Endothelial cell of umbilical vein (primary cell): ENCODE measurements at regions not wholly inside any gene's neighbourhood (a gene's known extent, or its start where the extent isn't known, plus 50 kb on each side); places are given as distances from the start of the nearest gene placed in this dataset.

Source experiments
- BruUV-seq: library from RNA; stranded (reverse); fragments of 400-500 nt; replicated peaks from 2 replicates; lab custom pipeline; 2021; lab: Mats Ljungman, UMichigan
- CTCF ChIA-PET: fragments of 300-600, 350-600 bp; sonication (Branson Sonifier 250); formaldehyde crosslinking; loops from one replicate; lab custom pipeline; 2021; ENCODE audit warnings: antibody characterized with exemption, inconsistent platforms; lab: Charles Lee
- POLR2A ChIA-PET: fragments of 300-600, 350-600 bp; sonication (Branson Sonifier 250); formaldehyde crosslinking; loops from one replicate; lab custom pipeline; 2021; ENCODE audit warnings: antibody characterized with exemption, inconsistent platforms; lab: Charles Lee
- DNase-seq: peaks from one replicate; pipeline ENCODE4 v3.0.0-alpha.2; 2011; ENCODE audit warnings: low read depth, low spot score
- FAIRE-seq: peaks from 2 replicates; lab custom pipeline; 2011; peaks lifted over from hg19 to GRCh38; lab: Jason Lieb, UNC
- H2AFZ ChIP-seq: 2 replicates; pipeline ENCODE4 v1.6.0; 2012; ENCODE audit warnings: low read depth, low read length, control low read depth, inconsistent platforms
- H3K27ac ChIP-seq: 2 replicates; pipeline ENCODE4 v1.5.1; 2011; ENCODE audit warnings: low read depth, mild to moderate bottlenecking, control low read depth, low read length, moderate library complexity; ENCODE audit not compliant: insufficient read depth
- H3K27me3 ChIP-seq, 2 experiments: 2 replicates each; pipeline versions ENCODE4 v1.6.0 to v1.6.1; 2011; ENCODE audit warnings: low read length in 2 of 2, mixed read lengths in 1 of 2; ENCODE audit not compliant: control insufficient read depth in 2 of 2, insufficient read depth in 2 of 2
- H3K36me3 ChIP-seq, 2 experiments: 2 replicates in 1 of 2; 3 replicates in 1 of 2; pipeline ENCODE4 v1.5.1; 2011; ENCODE audit warnings: low read length in 2 of 2, mild to moderate bottlenecking in 1 of 2, moderate library complexity in 1 of 2; ENCODE audit not compliant: control insufficient read depth in 2 of 2, insufficient read depth in 2 of 2; ENCODE audit errors: extremely low read depth in 1 of 2
- H3K4me1 ChIP-seq: 3 replicates; pipeline ENCODE4 v1.5.1; 2011; ENCODE audit warnings: mild to moderate bottlenecking, low read length; ENCODE audit not compliant: control insufficient read depth, insufficient read depth; ENCODE audit errors: extremely low read depth
- H3K4me2 ChIP-seq: 2 replicates; pipeline ENCODE4 v1.6.1; 2011; ENCODE audit warnings: low read length, control low read depth, mixed read lengths; ENCODE audit not compliant: insufficient read depth
- H3K4me3 ChIP-seq, 3 experiments: fragments of 200-600 bp in 1 of 3; sonication (generic), shearing (Covaris generic) in 1 of 3; replicated peaks in 1 of 3; 2 replicates each; pipeline ENCODE4 v1.5.1; 2011 to 2016; ENCODE audit warnings: control low read depth in 3 of 3, low read length in 3 of 3, mild to moderate bottlenecking in 2 of 3, inconsistent platforms in 1 of 3, low read depth in 1 of 3, moderate library complexity in 1 of 3; ENCODE audit not compliant: insufficient read depth in 1 of 3
- H3K79me2 ChIP-seq: 2 replicates; pipeline ENCODE4 v1.6.0; 2012; ENCODE audit warnings: low read length, inconsistent platforms; ENCODE audit not compliant: control insufficient read depth, insufficient read depth
- H3K9ac ChIP-seq: replicated peaks from 2 replicates; pipeline ENCODE3; 2011; ENCODE audit warnings: low read length, control low read depth; ENCODE audit not compliant: insufficient read depth; ENCODE audit errors: extremely low read depth
- H3K9me1 ChIP-seq: replicated peaks from 3 replicates; pipeline ENCODE4 v1.6.0; 2011; ENCODE audit warnings: mild to moderate bottlenecking, low read length; ENCODE audit not compliant: control insufficient read depth, insufficient read depth; ENCODE audit errors: extremely low read depth
- H3K9me3 ChIP-seq: replicated peaks from 2 replicates; pipeline ENCODE4 v1.5.1; 2012; ENCODE audit warnings: low read length, inconsistent platforms; ENCODE audit not compliant: control insufficient read depth, insufficient read depth
- H4K20me1 ChIP-seq: replicated peaks from 2 replicates; pipeline ENCODE3; 2011; ENCODE audit warnings: mild to moderate bottlenecking, low read length; ENCODE audit not compliant: control insufficient read depth, insufficient read depth; ENCODE audit errors: extremely low read depth
- EZH2 ChIP-seq: IDR thresholded peaks from 2 replicates; pipeline ENCODE4 v1.6.1; 2012; ENCODE audit warnings: borderline replicate concordance, low read depth, mild to moderate bottlenecking, moderate library complexity, low read length, inconsistent platforms; ENCODE audit not compliant: severe bottlenecking
- GATA2 ChIP-seq: IDR thresholded peaks from 2 replicates; pipeline ENCODE4 v1.7.0; 2011; ENCODE audit warnings: low read depth, mild to moderate bottlenecking, moderate library complexity, mixed read lengths, low read length; ENCODE audit not compliant: insufficient read length, insufficient read depth
- MAX ChIP-seq: IDR thresholded peaks from 2 replicates; pipeline ENCODE4 v1.6.1; 2011; ENCODE audit not compliant: insufficient read depth, insufficient read length
- MYC ChIP-seq: IDR thresholded peaks from one replicate; pipeline ENCODE4 v1.6.1; 2011; ENCODE audit warnings: mild to moderate bottlenecking, low read depth, low read length
- POLR2AphosphoS5 ChIP-seq: IDR thresholded peaks from 2 replicates; pipeline ENCODE4 v1.6.1; 2012; ENCODE audit warnings: low read depth, mild to moderate bottlenecking, control low read depth, low read length, moderate library complexity; ENCODE audit not compliant: insufficient read depth
- dilution Hi-C: fragments of 300-500 bp; cut with MboI; formaldehyde crosslinking; loops from one replicate; pipeline ENCODE4 v1.15.0; 2019; ENCODE audit warnings: low sequenced_read_pairs; ENCODE audit not compliant: extremely low pct_ligation_motif_present
- intact Hi-C: fragments of 100-400 bp; cut with micrococcal nuclease; formaldehyde crosslinking; loops from one replicate; pipeline ENCODE4 v1.10.0; 2022

GRCh38 chr1:209240351-209240750, 343.2 kb upstream of the CAMK1G start:
- Histone ChIP-seq H4K20me1 (no peaks in the 10 kb centered on the region), H3K4me1 (peaks cover 3% of the 10 kb centered on the region), H3K36me3 (no peaks in the 10 kb centered on the region), H3K4me2 (no peak overlapping the region), H2AFZ (no peak overlapping the region), H3K27ac (no peak overlapping the region), H3K79me2 (no peaks in the 10 kb centered on the region), H3K9ac (no peak overlapping the region), H3K27me3 (no peaks in the 10 kb centered on the region), H3K9me3 (no peaks in the 10 kb centered on the region), H3K9me1 (no peaks in the 10 kb centered on the region), H3K4me3 (no peak overlapping the region)
- intact Hi-C loops = no loop called here
- CTCF ChIA-PET = interaction anchor here (2.7 kb wide), 1 partner anchor 8 kb away, joined by 18 read pairs; no protein-coding TSS in a partner anchor
- POLR2A ChIA-PET = no interaction called here
- BruUV-seq = no TSS peak
- dilution Hi-C loops = no loop called here
- TF ChIP-seq MAX (no peak), POLR2AphosphoS5 (no peak), MYC (no peak), GATA2 (no peak), EZH2 (no peak)
- FAIRE-seq (no peak), DNase-seq (no peak)

- Histone ChIP-seq H3K9me3 (no peaks in the 10 kb centered on the region), H3K27me3 (no peaks in the 10 kb centered on the region), H3K4me1 (peaks cover 3% of the 10 kb centered on the region), H3K27ac (no peak overlapping the region), H3K4me2 (no peak overlapping the region), H3K79me2 (no peaks in the 10 kb centered on the region), H3K36me3 (no peaks in the 10 kb centered on the region), H4K20me1 (no peaks in the 10 kb centered on the region), H2AFZ (no peak overlapping the region), H3K9me1 (no peaks in the 10 kb centered on the region), H3K9ac (no peak overlapping the region), H3K4me3 (no peak overlapping the region)
- DNase-seq (no peak), FAIRE-seq (no peak)
- POLR2A ChIA-PET = no interaction called here
- CTCF ChIA-PET = no interaction called here
- dilution Hi-C loops = no loop called here
- no TSS peak for BruUV-seq
- TF ChIP-seq EZH2 = no peak
- TF ChIP-seq MAX = no peak
- intact Hi-C loops = no loop called here
These were observed 342.0 kb upstream of the CAMK1G start for GRCh38 chr1:209241487-209241886.
